Embryonic facial prominence (tissue), 1 donor: ENCODE measurements at regions not wholly inside any gene's neighbourhood (a gene's known extent, or its start where the extent isn't known, plus 50 kb on each side); places are given as distances from the start of the nearest gene placed in this dataset.

Experiments
- DNase-seq: peaks from one replicate; pipeline ENCODE4 v3.0.0-alpha.2; 2016; ENCODE audit errors: extremely low spot score

DNA sequence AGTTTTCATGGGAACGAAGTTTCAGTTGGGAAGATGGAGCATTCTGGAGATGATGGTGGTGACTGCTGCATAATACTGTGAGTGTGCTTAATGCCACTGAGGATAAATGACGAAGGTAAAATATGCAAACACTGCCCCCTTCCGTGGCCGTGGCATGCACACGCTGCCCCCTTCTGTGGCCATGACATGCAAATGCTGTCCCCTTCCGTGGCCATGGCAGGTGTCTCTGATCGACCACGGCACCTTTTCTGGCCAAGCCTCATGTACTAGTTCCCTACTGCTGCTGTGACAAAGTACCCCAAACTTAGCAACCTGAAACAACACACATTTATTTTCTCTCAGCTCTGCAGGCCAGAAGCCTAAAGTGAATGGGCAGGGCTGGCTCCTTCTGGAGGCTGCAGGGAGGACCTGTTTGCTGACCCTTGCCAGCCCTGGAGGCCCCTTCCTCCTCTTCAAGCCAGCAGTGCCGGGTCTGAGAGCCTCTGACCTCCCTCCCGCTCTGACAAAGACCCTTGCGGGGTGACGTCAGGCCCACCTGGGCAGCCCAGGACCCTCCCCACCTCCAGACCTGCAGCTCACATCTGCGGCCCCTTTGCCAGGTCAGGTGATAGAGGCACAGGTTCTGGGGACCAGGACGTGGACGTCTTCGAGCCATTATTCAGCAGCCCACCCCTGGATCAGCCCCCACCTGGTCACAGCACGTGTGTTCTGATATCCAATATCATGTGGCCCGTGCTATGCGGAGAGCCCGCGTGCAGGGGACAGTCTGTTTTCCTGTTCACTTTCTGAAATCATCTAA, 82.0 kb downstream of the MICALL2 start:
- DNase-seq = no peak

DNA sequence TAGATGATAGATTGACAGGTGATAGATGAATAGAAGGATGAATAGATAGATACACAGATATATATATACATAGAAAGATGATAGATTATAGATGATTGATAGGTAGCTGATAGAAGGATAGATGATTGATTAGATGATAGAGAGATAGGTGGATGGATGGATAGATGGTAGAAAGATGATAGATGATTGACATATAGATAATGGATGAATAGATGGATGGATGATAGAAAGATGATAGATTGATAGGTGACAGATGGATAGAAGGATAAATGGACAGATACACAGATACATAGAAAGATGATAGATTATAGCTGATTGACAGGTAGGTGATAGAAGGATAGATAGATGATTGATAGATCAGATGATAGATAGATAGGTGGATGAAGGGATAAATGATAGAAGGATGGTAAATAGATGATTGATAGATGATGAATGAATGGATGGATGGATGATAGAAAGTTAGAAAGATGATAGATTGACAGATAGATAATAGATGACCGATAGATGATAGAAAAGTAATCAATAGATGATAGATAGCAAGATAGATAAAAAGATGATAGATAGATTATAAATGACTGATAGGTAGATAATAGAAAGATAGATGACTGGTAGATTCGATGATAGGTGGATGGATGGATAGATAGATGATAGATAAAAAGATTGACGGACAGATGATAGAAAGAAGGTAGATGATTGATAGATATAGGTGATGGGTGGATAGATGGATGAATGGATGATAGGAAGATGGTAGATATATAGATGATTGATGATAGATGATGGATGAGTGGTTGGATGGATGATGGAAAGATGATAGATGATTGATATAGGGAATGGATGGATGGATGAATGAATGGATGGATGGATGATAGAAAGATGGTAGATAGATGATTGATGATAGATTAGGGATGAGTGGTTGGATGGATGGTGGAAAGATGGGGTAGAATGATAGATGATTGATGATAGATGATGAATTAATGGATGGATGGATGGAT, 80.4 kb downstream of the MICALL2 start:
- no peak for DNase-seq

DNA sequence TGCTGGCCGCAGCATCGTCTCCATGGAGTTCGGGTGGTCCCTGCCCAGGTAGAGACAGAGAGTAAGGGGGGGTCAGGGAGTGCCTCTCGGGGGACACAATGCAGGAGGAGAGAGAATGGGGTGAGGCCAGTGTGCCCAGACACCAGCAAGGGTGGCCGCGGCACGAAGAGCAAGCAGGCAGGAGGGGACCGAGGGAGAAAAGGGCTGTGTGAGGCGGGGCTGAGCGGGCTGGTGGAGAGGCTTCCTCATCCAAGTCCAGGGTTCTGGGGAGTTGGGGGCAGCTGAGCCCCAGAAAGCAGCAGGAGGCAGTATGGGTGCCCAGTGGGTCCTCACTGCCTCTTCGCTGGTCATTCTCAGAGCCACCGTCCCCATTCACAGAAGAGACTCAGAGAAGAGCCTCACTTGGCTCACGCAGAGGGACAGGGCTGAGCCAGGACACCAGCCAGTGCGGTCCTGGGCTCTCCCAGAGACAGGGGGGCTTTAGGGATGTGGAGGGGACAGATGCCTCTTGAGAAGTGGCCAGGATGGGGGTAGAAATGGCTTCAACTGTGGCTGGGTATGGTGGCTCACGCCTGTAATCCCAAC, 78.9 kb downstream of the MICALL2 start:
- no peak for DNase-seq

DNA sequence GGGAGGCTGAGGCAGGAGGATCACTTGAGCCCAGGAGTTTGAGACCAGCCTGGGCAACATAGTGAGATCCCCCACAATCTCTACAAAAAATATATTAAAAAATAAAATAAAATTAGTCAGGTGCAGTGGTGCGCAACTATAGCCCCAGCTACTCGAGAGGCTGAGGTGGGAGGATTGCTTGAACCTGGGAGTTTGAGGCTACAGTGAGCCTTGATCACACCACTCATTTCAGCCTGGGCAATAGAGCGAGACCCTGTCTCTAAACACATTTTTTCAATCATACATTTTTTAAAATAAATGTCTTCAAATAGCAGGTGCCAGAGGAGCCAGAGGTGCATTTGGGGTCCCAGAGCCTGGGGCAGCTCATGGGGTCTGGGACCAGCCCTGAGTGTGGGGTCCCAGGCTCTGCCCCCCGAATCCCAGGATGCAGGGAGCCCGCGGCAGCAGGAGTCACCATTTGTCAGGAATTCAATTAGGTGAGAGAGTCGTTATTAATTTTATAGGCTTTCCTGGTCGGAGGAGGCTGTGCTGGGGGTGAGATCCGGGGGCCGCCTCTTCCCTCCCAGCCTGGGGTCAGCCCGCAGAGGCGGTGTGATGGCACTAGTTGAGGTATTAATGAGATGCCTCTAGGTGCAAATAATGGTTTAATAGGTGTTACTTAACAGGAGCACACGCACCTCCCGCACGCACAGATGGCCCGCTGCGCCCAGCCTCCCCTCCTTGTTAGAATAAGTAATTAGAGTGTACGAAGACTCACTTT, 78.3 kb downstream of the MICALL2 start:
- DNase-seq = no peak

DNA sequence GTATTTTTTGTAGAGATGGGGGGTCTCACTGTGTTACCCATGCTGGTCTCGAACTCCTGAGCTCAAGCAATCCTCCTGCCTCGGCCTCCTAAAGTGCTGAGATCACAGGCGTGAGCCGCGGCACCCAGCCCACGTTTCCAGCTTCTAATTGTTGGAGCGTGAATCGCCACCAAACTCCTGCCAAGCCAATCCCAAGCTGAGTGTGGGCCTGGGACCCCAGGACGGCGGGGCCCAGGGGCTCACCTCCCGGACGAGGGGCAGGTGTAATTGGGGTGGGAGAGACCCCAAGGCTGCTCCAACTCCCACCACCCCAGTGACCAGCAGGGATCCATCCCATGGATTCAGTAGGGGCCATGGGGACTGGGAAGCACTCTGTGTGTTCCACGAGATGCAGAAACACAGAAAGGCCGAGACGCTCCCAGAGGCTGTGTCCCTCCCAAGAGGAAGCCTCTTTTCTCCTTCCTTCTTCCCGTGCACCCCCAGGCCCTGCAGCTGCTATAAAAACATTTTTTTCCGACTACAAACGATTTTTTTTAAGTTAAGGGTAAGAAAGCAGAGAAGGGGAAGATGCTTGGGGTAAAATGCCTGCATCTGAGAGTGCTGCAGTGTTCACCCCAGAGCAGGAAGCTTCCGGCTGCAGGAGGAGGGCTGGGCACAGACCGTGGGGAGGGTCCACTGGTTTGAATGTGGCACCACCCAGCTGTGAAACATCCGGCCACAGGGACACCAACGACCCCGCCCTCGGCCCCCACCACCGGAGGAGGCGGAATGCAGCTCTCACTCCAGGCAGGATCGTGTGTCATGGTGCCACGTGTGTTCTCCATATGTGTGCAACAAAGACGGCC, 76.5 kb downstream of the MICALL2 start:
- no peak for DNase-seq

DNA sequence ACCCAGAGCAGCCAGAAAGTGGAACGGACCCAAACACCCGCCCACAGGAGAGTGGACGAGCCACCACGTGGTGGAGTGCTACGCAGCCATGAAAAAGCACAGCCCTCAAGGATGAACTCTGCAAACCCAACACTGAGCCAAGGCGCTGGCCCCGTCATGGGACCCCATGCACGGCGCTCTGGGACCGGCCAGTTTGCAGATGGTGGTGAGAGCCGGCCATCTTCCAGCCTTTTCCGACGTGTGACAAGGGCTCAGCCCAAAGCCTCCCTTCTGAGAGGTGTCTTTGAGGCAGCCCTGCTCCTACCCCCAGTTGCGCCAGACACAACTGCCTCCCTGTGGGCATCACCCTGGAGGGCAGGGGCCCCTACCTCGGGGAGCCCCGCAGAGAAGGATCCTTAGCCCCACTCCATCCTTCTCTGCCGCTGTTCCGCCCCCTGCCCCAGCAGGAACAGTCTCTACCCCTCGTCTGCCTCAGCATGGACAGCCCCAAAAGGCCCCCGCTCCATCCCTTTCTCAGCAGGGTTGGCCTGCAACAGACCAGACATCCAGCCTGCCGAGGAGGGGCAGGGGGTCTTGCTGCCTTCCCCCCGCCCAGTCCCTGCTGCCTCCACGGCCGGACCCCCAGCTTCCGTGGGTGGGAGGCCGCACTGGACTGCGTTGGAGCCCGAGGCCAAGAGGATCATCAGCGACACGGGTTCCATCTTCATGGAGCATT, 75.7 kb downstream of the MICALL2 start:
- DNase-seq = no peak

DNA sequence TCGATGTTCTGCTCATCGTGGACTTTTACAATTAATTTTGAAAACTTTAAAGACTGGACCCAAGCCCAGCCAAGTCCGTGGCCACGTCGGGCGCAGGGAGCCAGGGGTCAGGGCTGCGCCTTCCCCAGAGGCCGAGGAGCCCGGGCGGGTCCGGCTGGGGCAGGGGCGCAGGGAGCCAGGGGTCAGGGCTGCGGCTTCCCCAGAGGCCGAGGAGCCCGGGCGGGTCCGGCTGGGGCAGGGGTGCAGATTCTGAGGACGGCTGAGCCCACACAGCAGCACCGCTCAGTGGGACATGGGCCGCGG, 75.2 kb downstream of the MICALL2 start:
- DNase-seq = no peak
